GM19467 (cell line): ENCODE measurements at regions not wholly inside any gene's neighbourhood (a gene's known extent, or its start where the extent isn't known, plus 50 kb on each side); places are given as distances from the start of the nearest gene placed in this dataset.

Source experiments
- ATAC-seq: cut with Tn5 transposase; IDR thresholded peaks from one replicate; pipeline ENCODE4 v1.9.1; 2021; ENCODE audit warnings: mild to moderate bottlenecking, moderate library complexity; ENCODE audit not compliant: unreplicated experiment

DNA sequence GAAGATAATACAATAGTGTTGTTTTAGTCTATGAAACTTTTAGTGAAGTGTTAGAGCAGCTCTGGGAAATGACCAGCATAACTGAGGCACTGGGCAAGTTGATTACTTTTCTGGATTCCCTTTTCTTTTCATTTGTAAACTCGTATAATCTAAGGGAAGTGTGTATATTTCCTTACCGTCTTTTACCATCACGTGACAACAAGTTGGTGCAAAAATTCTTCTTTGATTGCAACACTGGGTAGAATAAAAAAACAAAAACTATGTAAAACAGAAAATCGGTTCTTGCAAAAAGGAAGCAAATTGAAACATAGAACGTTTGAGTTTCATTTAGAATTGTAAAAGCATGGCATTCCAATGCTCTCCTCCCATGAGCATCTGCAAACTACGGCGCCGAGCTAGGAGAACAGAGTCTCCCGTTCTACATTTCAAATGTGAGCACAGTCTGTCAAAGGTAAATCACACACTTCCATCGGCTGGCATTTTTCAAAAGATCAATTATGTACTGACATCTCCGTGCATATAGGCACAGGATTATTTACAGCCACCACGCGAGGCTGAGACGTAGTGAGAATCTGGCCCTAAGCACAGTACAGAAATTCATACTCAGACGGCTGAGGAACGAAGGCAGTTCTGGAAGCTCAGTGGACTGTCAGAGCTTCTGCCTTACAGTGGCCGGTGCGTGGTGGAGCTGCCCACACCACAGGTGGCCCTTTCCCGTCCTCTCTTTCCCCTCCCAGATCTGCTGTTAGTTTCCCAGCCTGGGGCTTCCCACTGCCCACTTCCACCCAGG is 314.0 kb downstream of the BMP7 start:
- ATAC-seq = no peak

DNA sequence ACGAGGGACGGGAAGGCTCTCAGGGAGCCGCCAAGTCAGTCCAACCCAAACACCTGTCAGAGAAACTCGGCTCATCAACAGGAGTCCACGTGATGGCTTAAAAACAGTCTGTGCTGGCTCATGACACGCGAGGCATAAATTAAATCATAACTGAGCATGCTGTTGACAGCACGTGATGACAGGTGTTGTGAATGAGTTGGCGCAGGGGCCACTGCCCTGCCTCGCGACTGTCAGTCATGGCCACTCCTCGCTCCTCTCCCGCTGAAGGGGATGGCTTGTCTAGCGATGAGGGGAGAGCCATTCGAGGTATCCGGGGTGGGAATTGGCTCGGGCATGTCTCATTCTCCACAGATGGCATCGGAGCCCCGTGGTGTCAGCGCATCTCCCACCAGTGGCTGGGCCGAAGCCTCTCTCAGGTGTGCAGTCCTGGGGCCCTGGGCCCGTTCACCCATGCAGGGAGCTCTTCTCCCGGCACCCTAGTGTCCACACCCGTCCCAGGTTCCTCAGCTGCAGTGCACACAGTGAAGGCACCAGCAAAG is 313.3 kb downstream of the BMP7 start:
- no peak for ATAC-seq

DNA sequence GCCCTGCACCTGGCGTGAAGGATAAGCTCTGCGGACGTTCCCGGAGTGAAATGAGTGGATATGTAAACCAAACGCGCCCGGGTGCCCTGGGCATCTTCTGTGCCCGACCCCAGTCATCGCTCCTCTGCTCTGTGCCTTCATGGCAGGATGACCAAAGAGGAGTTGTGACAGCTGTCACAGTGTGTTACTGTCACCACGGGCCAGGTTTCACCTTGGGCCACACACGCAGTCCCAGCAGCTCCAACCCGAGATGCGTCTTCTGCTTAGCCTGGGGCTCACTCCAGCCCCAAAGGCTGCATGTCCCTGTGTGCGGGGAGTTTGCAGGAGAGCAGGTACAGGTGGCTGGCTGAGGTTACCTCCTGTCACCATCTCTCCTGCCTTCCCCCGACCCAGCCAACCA is 311.6 kb downstream of the BMP7 start:
- no peak for ATAC-seq

DNA sequence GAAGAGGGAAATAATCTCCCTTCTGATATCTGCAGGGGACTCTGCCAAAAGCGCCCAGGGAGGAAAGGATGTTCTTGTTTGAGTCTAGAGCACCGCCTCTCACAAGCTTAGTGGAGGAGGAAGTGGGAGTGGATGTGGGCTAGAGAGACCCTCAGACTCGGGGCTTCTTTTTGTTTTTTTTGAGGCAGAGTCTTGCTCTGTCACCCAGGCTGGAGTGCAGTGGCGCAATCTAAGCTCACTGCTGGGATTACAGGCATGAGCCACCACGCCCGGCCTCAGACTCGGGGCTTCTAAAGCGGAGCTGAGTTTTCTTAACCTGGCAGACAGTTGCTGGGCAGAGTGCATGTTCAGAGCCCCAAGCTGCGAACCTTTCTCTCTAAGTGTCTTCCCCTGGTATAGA is 310.8 kb downstream of the BMP7 start:
- no peak for ATAC-seq

DNA sequence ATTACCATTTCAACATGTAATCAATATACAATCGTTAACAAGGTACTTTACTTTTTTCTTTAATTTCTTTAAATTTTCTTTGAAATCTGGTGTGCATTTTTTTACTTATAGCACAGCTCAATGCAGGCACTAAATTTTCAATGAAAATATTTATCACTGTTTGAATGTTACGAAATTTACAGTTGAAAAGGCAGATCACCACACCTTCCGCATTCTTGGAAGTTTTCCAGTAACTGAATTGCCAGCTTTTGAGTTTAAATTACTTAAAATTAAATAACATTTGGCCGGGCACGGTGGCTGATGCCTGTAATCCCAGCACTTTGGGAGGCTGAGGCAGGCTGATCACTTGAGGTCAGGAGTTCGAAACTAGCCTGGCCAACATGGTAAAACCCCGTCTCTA is 309.9 kb downstream of the BMP7 start:
- no peak for ATAC-seq

DNA sequence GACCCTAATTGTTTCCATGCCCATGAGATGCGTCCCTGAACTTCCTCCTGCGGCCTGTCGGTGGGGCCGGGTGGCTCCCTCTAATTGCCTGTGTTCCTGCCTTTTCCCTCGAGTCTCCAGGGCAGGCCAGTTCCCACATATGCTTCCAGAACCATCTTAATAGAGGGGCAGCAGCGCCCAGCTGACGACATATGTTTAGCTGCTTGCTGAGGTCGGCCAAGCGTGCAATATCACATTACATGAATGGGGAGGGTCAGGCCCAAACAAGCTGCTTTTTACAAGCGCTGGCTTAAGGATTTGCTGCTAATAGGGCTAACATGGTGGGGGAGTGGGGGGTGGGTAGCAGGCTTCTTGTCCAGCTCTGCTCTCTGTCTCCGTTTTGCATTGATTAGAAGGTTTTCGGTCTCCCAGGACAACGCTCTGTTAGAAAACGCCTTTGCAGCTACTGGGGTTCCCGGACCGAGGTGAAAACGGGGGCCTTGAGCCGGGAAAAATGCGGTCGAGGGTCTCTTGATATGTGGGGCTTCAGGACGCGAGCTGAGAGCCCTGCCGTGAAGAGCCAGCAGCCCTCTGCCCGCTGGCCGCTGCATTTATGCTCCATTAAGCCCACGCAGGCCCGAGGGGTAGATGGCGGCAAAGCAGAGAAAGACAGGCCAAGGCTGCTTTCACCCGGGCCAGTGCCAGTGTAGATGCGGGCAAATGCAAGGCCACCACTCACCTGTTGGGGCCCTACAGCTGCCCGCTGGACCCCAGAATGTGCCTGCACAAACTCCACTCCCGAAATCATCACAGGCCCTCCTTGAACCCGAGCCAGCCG is 308.5 kb downstream of the BMP7 start:
- ATAC-seq = no peak

DNA sequence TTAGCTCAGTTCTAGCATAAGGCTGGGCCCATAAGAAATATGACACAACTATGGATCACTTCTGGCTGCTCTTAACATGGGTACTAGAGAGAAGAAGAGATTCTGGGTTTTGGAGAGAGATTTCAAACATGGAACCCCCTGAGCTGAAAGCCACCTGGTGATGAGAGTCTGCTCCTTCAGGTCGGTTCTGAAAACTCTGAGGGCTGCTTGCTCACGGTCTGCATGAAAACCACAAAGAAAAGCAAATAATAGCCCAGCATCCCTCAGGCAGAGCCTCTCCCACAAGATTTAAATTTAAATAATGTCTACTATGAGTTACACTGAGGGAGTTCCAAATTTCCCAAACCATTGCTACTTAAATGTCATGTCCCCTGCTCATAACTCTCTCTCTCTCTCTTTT is 301.5 kb downstream of the BMP7 start:
- ATAC-seq = no peak

DNA sequence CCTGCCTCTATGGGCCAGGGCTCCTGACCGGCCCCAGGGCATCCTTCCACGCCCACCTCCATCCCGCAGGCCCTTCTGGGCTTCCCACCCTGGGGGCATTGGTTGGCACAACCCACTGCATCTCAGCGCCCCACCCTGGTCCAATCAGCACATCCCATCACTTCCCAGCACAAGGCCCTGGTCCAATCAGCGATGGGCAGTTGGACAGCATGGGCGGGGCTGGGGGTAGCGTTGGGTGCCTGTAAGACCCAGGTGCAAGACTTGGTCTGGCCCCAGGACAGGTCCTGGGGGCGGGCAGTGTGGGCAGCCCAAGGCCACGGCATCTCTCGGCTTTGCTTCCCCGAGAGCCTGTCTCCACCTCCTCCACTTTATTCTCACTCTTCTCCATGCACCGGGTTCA is 298.5 kb downstream of the BMP7 start:
- ATAC-seq = no peak

DNA sequence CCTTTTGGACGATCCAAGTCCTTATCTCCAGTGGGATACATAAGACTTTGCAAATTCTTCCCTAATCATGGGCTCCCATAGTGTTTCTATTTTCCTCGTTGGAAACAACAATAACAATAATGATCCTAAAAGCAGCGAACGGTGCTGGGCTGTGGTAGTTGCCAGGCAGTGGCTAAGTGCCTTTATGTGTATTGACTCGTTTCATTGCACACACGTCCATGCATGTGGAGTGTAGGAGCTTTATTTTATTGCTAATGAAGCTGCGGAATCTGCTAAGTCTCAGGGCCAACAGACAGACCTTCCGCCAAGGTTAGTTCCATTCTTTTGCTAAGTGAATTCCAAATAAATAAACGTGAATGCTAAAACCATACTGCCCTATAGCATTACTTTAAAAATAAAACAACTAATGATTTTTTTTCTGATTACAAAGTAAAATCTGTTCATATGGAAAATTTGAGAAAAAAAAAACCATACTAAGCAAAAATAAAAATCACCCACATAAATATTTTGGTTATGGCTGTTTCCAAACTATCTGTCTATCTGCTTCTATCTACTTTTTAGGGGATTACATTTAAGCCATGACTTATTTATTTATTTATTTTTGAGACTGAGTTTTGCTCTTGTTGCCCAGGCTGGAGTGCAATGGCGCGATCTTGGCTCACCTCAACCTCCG is 297.9 kb downstream of the BMP7 start:
- ATAC-seq = no peak

DNA sequence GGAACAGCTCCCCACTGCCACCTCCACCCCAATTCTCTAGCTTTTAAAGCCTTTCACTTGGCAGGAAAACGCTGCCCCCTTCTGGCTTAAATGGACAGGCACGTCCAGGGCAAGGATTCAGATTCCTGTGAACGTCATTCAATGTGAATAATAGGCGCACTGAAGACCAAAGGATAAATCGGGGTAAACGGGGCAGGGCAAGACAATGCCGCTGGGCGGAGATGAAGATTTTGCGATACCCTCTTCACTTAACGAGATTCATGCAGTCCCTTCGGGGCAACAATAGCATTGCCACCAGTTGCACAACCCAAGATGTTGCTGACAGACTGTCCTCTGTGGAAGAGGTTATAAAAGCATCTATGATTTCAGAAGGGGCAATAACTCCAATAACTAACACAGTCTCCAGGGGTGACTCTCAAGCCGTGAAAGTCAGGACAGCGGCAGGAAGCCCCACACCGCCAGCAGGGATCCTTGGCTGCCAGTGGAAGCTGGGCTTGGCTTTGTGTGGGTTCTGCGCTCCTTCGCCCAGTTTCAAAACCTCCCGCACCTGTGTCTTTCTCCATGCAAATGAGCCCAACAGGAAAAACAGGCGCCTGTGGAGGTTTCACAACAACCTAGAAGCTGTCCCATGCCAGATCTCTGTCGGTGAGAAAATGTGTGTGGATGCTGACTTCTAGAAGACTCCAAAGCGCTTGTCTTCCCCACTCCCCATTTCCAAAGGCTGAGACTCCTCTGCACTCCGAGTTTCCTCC is 291.8 kb downstream of the BMP7 start:
- no peak for ATAC-seq

DNA sequence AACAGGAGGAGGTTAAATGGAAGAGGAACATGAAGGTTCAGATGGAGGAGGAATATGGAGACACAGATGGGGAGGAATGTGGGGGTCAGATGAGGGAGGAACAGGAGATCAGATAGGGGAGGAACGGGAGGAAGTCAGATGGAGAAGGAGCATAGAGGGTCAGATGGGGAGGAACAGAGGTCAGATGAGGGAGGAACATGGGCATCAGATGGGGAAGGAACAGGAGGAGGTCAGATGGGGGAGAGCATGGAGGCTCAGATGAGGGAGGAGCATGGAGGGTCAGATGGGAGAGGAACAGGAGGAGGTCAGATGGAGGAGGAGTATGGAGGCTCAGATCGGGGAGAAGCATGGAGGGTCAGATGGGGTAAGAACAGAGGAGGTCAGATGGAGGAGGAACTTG is 290.6 kb downstream of the BMP7 start:
- no peak for ATAC-seq

DNA sequence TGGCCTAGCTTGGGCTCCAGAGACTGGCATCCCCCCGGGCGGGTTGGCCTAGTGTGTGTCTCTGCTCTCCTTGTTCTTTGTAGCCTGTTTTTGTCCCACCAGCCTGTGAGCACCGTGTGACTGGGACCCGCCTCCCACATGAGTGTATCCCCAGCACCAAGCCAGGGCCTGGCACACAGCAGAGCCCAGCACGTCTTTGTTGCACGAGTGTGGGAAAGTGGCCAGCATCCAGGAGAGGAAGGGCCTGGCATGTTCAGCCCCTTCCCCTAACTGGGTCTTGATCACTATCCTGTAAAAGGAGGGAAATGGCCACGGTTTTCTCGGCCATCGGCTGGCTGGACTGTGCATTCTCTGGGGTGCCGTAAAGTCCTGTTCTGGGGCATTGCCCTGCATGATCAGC is 290.1 kb downstream of the BMP7 start:
- no peak for ATAC-seq

DNA sequence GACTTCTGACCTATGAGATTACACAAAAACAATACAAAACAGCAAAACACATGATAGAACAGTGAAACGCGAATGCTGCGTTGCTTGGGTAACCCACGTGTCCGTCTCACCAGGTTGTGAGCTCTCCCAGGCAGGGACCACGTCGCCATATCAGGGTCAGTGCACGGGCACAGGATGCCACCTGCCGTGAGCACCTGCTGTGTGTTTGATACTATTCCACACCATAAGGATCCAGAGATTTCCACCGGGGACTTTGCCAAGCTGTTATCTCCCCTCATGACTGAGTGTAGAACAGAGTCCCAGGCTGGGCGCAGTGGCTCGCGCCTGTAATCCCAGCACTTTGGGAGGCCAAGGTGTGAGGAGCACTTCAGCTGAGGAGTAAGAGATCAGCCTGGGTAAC is 288.0 kb downstream of the BMP7 start:
- no peak for ATAC-seq

DNA sequence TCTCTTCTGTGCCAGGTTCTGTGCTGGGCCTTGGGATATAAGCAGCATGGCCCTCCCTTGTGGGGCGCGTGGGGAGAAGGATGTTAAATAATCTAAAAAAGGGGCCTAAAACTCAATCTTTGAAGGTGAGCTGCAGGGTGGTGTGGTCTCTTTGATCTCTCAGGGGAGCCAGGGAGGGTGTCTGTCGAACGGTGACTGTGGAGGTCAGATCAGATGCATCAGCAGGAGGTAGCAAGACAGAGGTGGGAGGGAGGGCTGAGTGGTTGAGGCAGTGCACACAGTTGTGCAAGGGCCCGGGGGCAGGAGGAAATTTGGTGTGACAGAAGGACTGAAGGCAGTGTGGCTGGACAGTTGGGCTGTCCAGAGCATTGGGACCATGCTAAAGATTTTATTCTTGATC is 287.3 kb downstream of the BMP7 start:
- no peak for ATAC-seq

DNA sequence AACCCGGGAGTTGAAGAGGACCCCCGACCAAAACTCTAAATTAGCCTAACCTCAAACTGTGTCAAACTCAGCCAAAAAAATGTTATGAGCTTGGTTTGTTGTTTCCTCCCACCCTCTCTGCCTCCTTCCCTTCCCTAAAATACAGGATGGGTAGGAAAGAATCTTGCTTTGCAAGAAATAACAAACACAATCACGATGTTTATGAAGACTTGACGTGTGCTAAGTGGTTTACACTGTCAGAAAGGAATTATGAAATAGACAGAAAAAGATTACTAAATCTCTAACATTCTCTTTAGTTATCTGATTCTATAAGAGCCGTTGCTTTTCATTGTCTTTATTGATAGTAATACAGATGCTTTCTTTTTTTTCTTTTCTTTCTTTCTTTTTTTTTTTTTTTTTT is 285.1 kb downstream of the BMP7 start:
- ATAC-seq = no peak

DNA sequence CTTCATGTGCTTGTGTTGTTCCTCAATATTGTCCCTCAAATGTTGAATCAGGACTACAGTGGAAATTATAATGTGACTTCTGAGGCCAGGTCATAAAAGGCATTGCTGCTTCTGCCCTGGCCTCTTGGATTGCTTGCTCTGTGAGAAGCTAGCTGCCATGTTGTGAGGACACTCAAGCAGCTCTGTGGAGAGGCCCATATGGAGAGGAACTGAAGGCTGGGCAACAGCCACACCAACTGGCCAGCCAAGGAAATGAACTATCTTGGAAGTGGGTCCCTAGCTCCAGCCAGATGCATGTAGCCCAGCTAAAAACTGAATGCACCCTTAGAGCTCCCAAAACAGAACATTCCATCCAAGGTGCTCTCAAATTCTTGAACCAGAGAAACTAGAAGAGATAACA is 282.6 kb downstream of the BMP7 start:
- no peak for ATAC-seq

DNA sequence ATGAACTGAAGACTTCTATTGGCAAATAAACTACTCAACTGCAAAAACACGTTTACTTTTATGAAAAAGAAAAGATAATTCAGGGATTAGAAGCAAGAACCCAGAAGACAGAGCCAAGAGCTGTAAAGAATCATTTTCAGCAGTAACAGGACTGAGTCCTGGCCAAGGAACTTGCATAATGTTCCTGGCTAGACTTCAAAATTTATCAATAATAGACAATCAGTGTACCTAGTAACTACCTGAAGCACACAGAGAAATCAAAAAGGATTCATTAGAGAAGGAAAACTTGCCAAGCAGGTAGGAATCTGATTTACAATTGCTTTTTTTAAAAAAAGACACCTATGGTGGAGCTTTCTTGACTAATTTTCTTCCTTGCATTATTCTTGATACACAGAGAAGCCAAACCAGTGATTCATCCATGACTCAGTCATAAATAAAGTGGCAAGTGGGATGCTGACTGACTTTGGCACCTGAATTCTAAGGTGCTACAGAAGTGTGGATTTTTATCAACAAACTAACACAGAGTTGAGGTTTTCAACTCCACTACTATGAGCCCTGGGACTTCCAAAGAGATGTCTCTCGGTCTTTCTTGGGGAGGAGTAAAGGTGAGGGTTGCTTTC is 281.3 kb downstream of the BMP7 start:
- no peak for ATAC-seq

DNA sequence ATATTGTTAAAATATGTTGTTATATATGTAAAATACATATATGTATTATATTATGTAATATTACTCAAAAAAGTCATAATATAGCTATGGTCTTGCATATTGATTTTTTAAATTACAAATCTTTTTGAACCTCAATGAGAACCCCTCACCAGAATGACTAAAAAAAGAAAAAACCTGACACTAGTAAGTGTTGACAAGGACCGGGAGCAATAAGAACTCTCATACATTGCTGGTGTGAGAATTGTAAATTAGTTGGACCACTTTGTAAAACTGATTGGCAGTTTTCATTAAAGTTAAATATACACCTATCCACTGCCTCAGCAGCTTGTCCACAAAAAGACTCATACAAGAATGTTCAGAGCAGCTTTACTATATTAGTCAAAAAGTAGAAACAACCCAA is 280.0 kb downstream of the BMP7 start:
- no peak for ATAC-seq

DNA sequence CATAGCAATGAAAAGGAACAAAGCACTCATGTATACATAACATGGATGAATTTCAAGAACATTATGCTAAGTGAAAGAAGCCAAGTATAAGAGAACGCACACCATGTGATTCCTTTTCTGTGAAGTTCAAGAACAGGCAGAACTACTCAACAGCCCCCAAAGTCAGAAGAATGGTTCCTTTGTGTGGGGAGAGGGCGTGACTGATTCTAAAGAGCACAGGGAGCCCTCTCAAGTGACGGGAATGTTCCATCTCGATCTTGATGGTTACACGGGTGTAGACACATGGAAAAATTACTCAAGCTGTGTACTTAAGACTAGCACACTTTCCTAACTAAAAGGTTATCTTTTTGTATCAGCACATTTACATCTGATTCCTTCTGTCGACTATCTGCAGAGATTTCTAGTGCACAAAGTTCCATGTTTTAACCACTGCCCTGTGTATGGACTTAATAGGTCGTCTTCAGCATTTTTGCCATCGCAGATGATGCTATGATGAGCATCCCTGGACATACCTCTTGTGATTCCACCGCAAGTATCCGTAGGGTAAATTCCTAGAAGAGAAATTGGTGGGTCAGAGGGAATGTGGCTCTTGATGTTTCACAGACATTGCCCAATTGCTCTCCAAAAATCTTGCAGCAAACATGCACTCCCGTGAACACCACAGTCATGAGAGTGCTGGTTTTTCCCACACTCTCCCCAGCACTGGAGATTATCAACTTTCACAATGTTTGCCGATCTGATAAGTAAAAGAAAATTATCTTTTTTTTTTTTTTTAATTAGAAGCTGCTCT is 279.3 kb downstream of the BMP7 start:
- ATAC-seq = no peak

DNA sequence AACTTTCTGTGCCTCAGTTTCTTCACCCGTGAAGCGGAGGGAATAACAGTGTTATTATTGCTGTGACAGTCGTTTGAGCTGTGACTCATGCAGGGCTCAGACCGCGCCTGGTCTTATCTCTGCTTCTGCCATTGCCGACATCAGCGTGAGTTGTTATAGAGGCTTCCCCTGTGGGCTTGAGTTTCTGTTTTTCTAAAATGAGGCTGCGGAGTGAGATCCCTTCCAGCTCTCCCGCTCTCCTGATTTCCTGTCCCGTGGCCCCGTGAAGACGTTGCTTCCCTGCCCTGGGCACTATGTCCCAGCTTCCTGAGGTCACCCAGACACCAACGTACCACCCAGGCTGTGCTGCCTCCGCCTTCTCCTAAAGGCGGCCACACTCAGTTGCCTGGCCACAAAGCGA is 278.5 kb downstream of the BMP7 start:
- no peak for ATAC-seq
